Stomach (tissue), 8 donors: ENCODE measurements at regions not wholly inside any gene's neighbourhood (a gene's known extent, or its start where the extent isn't known, plus 50 kb on each side); places are given as distances from the start of the nearest gene placed in this dataset.
A peak's percentile ranks its signal among the peaks of the same experiment; 100 is the strongest.

Experiments used
- DNase-seq, 2 donors: peaks; one replicate each; pipeline versions ENCODE4 v3.0.0 to v3.0.0-alpha.2; 2013 to 2019
- H3K27ac ChIP-seq, 5 donors: fragments of 200-600 bp in 4 of 5; sonication (generic) in 4 of 5; one replicate each; pipeline ENCODE4 v1.5.1; 2013 to 2019; ENCODE audit warnings: mild to moderate bottlenecking in 1 of 5, moderate library complexity in 1 of 5
- H3K27me3 ChIP-seq, 3 donors: fragments of 200-600 bp; sonication (generic); one replicate each; pipeline ENCODE4 v1.5.1; 2017 to 2019; ENCODE audit warnings: mixed run types in 1 of 3
- H3K36me3 ChIP-seq, 4 donors: fragments of 200-600 bp; sonication (generic); 1 replicate in 3 of 4; 2 replicates in 1 of 4; pipeline ENCODE4 v1.5.1; 2016 to 2019
- H3K4me1 ChIP-seq, 4 donors: fragments of 200-600 bp; sonication (generic); one replicate each; pipeline ENCODE4 v1.5.1; 2016 to 2019
- H3K4me3 ChIP-seq, 4 donors: fragments of 200-600 bp; sonication (generic) in 3 of 4; one replicate each; pipeline ENCODE4 v1.5.1; 2016 to 2019; ENCODE audit warnings: mild to moderate bottlenecking in 1 of 4
- H3K9me3 ChIP-seq, 4 donors: fragments of 200-600 bp; sonication (generic); one replicate each; pipeline ENCODE4 v1.5.1; 2016 to 2019
- CTCF ChIP-seq, 7 experiments: fragments of 450-650 bp in 4 of 7; fragments of 200-600 bp in 3 of 7; sonication (generic) in 3 of 7; IDR thresholded peaks; one replicate each; pipeline ENCODE4 v1.5.1; 2016 to 2019; ENCODE audit warnings: antibody characterized with exemption in 7 of 7, control low read depth in 2 of 7, mild to moderate bottlenecking in 1 of 7
- EP300 ChIP-seq: sonication (generic); formaldehyde crosslinking; IDR thresholded peaks from one replicate; pipeline ENCODE4 v1.6.1; 2017; ENCODE audit warnings: antibody characterized with exemption
- POLR2A ChIP-seq, 4 donors: fragments of 450-650 bp; IDR thresholded peaks; one replicate each; pipeline ENCODE4 v1.6.1; 2016; ENCODE audit warnings: antibody characterized with exemption in 4 of 4, control low read depth in 2 of 4, mild to moderate bottlenecking in 1 of 4, moderate library complexity in 1 of 4
- POLR2AphosphoS5 ChIP-seq, 3 donors: sonication (generic); formaldehyde crosslinking; IDR thresholded peaks; one replicate each; pipeline ENCODE4 v1.6.1; 2016; ENCODE audit warnings: antibody characterized with exemption in 3 of 3
- WGBS, 5 donors: extraction: QIAGEN DNeasy Blood & Tissue Kit in 3 of 5; methylation state at CpG; one replicate each; pipeline versions ENCODE4 v1.1.5 to v1.1.7; 2013 to 2018; 5-methylcytosine and 5-hydroxymethylcytosine counted together
- intact Hi-C: fragments of 100-400 bp; cut with DNase I; formaldehyde crosslinking; loops from one replicate; pipeline ENCODE4 v1.15.1; 2023; ENCODE audit warnings: low total_unique reads
- donor health status: healthy with polysubstance abuse.
- donor health status: Bipolar disorder and iron deficiency.
- donor health status: healthy.

- no peak overlapping the region for H3K4me3 ChIP-seq
- no peaks in the 10 kb centered on the region for H3K27me3 ChIP-seq
- H3K27ac ChIP-seq, result no peak overlapping the region
- peaks cover 0 to 4% (median 0%) of the 10 kb centered on the region in 4 donors for H3K4me1 ChIP-seq
- WGBS, 5 donors, result 66 to 77% (median 72%) methylated on average over 6 of the region's 6 CpGs
- intact Hi-C loops, result no loop called here
- no peaks in the 10 kb centered on the region for H3K36me3 ChIP-seq
- TF ChIP-seq POLR2AphosphoS5 (IDR thresholded peaks at IDR 0.05) (no peak), CTCF (IDR thresholded peaks at IDR 0.05) (no peak), POLR2A (IDR thresholded peaks at IDR 0.05) (no peak), EP300 (no peak)
- no peaks in the 10 kb centered on the region for H3K9me3 ChIP-seq
- DNase-seq, result no peak
Measured at GRCh38 chr10:111277661-111278060, 200.8 kb downstream of the ADRA2A start.

GRCh38 chr10:111278266-111278665 lies 201.4 kb downstream of the ADRA2A start:
- intact Hi-C loops, result no loop called here
- WGBS, 5 donors, result 77 to 92% (median 81%) methylated on average over 3 of the region's 3 CpGs
- H3K4me3 ChIP-seq, result no peak overlapping the region
- no peak for TF ChIP-seq EP300
- no peak for TF ChIP-seq POLR2A (IDR thresholded peaks at IDR 0.05)
- no peak for TF ChIP-seq POLR2AphosphoS5 (IDR thresholded peaks at IDR 0.05)
- TF ChIP-seq CTCF (IDR thresholded peaks at IDR 0.05), result no peak
- no peaks in the 10 kb centered on the region for H3K36me3 ChIP-seq
- no peaks in the 10 kb centered on the region for H3K27me3 ChIP-seq
- no peaks in the 10 kb centered on the region for H3K9me3 ChIP-seq
- no peak for DNase-seq
- H3K4me1 ChIP-seq, result peaks cover 0 to 4% (median 0%) of the 10 kb centered on the region in 4 donors
- H3K27ac ChIP-seq, result no peak overlapping the region

GRCh38 chr10:111281516-111281915 lies 204.7 kb downstream of the ADRA2A start:
- WGBS, 5 donors, result 7 to 12% (median 11%) methylated on average over 4 of the region's 4 CpGs
- peak in 1 of 2 donors; percentile 58 for DNase-seq
- intact Hi-C loops, result no loop called here

GRCh38 chr10:111289461-111289860 lies 212.6 kb downstream of the ADRA2A start:
- DNase-seq, result no peak
- 69 to 78% (median 74%) methylated on average over 5 of the region's 5 CpGs for WGBS, 5 donors
- Histone ChIP-seq H3K27ac (no peak overlapping the region), H3K27me3 (no peaks in the 10 kb centered on the region), H3K4me1 (no peaks in the 10 kb centered on the region), H3K4me3 (no peak overlapping the region), H3K36me3 (no peaks in the 10 kb centered on the region), H3K9me3 (no peaks in the 10 kb centered on the region)
- no peak for TF ChIP-seq POLR2A (IDR thresholded peaks at IDR 0.05)
- TF ChIP-seq POLR2AphosphoS5 (IDR thresholded peaks at IDR 0.05), result no peak
- TF ChIP-seq CTCF (IDR thresholded peaks at IDR 0.05), result no peak
- TF ChIP-seq EP300, result no peak
- intact Hi-C loops, result no loop called here

More at GRCh38 chr10:111281516-111281915, 204.7 kb downstream of the ADRA2A start:
- Histone ChIP-seq H3K27ac (no peak overlapping the region), H3K4me3 (no peak overlapping the region), H3K4me1 (peaks cover 0 to 4% (median 0%) of the 10 kb centered on the region in 4 donors), H3K9me3 (no peaks in the 10 kb centered on the region), H3K36me3 (no peaks in the 10 kb centered on the region), H3K27me3 (no peaks in the 10 kb centered on the region)
- TF ChIP-seq CTCF (IDR thresholded peaks at IDR 0.05) (peak in 2 of 7 experiments; percentile 16 to 24), EP300 (no peak)
